Parathyroid adenoma (tissue), 2 donors: ENCODE measurements at regions not wholly inside any gene's neighbourhood (a gene's known extent, or its start where the extent isn't known, plus 50 kb on each side); places are given as distances from the start of the nearest gene placed in this dataset.

ENCODE experiments used
- H2AFZ ChIP-seq: fragments of 300-600 bp; sonication (generic); one replicate; pipeline ENCODE4 v1.7.0; 2017; ENCODE audit warnings: antibody characterized with exemption, mild to moderate bottlenecking
- H3K27ac ChIP-seq: fragments of 300-600 bp; sonication (generic); one replicate; pipeline ENCODE4 v1.7.0; 2017
- H3K27me3 ChIP-seq: fragments of 300-600 bp; sonication (generic); one replicate; pipeline ENCODE4 v1.7.0; 2017; ENCODE audit warnings: low read length; ENCODE audit not compliant: control insufficient read depth, insufficient read depth
- H3K36me3 ChIP-seq: fragments of 300-600 bp; sonication (generic); one replicate; pipeline ENCODE4 v1.7.0; 2017; ENCODE audit warnings: low read length; ENCODE audit not compliant: control insufficient read depth, insufficient read depth
- H3K4me1 ChIP-seq: fragments of 300-600 bp; sonication (generic); one replicate; pipeline ENCODE4 v1.7.0; 2017; ENCODE audit warnings: control low read depth
- H3K4me2 ChIP-seq: fragments of 300-600 bp; sonication (generic); one replicate; pipeline ENCODE4 v1.7.0; 2017; ENCODE audit warnings: low read length
- H3K4me3 ChIP-seq: fragments of 300-600 bp; sonication (generic); one replicate; pipeline ENCODE4 v1.7.0; 2017; ENCODE audit warnings: low read depth, low read length
- H3K79me2 ChIP-seq: fragments of 300-600 bp; sonication (generic); one replicate; pipeline ENCODE4 v1.7.0; 2017; ENCODE audit warnings: control low read depth
- H3K9ac ChIP-seq: fragments of 300-600 bp; sonication (generic); one replicate; pipeline ENCODE4 v1.7.0; 2017; ENCODE audit warnings: mild to moderate bottlenecking
- H3K9me3 ChIP-seq: fragments of 300-600 bp; sonication (generic); one replicate; pipeline ENCODE4 v1.7.0; 2017; ENCODE audit warnings: low read length; ENCODE audit not compliant: control insufficient read depth
- TF ChIP-seq, protein P1 (sequence below): fragments of 300-600 bp; sonication (generic); IDR thresholded peaks from one replicate; pipeline ENCODE4 v1.7.0; 2017; ENCODE audit warnings: antibody characterized with exemption, mild to moderate bottlenecking
- donor health status: primary hyperparathyroidism.

GRCh38 chr4:158051401-158052235 lies 121.2 kb downstream of the GASK1B start:
- H3K27ac ChIP-seq, result no peak overlapping the region
- no peaks in the 10 kb centered on the region for H3K79me2 ChIP-seq
- no peaks in the 10 kb centered on the region for H3K36me3 ChIP-seq
- H3K27me3 ChIP-seq, result no peaks in the 10 kb centered on the region
- H3K4me3 ChIP-seq, result no peak overlapping the region
- no peak overlapping the region for H3K4me2 ChIP-seq
- no peak overlapping the region for H3K9ac ChIP-seq
- TF ChIP-seq, protein P1, sequence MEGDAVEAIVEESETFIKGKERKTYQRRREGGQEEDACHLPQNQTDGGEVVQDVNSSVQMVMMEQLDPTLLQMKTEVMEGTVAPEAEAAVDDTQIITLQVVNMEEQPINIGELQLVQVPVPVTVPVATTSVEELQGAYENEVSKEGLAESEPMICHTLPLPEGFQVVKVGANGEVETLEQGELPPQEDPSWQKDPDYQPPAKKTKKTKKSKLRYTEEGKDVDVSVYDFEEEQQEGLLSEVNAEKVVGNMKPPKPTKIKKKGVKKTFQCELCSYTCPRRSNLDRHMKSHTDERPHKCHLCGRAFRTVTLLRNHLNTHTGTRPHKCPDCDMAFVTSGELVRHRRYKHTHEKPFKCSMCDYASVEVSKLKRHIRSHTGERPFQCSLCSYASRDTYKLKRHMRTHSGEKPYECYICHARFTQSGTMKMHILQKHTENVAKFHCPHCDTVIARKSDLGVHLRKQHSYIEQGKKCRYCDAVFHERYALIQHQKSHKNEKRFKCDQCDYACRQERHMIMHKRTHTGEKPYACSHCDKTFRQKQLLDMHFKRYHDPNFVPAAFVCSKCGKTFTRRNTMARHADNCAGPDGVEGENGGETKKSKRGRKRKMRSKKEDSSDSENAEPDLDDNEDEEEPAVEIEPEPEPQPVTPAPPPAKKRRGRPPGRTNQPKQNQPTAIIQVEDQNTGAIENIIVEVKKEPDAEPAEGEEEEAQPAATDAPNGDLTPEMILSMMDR, result no peak
- no peaks in the 10 kb centered on the region for H3K4me1 ChIP-seq
- H3K9me3 ChIP-seq, result no peaks in the 10 kb centered on the region
- no peak overlapping the region for H2AFZ ChIP-seq

GRCh38 chr4:158050942-158051341 lies 121.9 kb downstream of the GASK1B start:
- no peak overlapping the region for H3K9ac ChIP-seq
- TF ChIP-seq, protein P1, result no peak
- H3K27ac ChIP-seq, result no peak overlapping the region
- H3K27me3 ChIP-seq, result no peaks in the 10 kb centered on the region
- no peaks in the 10 kb centered on the region for H3K9me3 ChIP-seq
- no peaks in the 10 kb centered on the region for H3K36me3 ChIP-seq
- no peaks in the 10 kb centered on the region for H3K79me2 ChIP-seq
- no peak overlapping the region for H2AFZ ChIP-seq
- H3K4me3 ChIP-seq, result no peak overlapping the region
- no peaks in the 10 kb centered on the region for H3K4me1 ChIP-seq
- no peak overlapping the region for H3K4me2 ChIP-seq

GRCh38 chr4:158046345-158046744 lies 126.5 kb downstream of the GASK1B start:
- Histone ChIP-seq H3K27ac (no peak overlapping the region), H3K4me1 (no peaks in the 10 kb centered on the region), H3K36me3 (no peaks in the 10 kb centered on the region), H3K9ac (no peak overlapping the region), H3K4me2 (no peak overlapping the region), H3K27me3 (no peaks in the 10 kb centered on the region), H3K9me3 (no peaks in the 10 kb centered on the region), H3K4me3 (no peak overlapping the region), H3K79me2 (no peaks in the 10 kb centered on the region), H2AFZ (no peak overlapping the region)
- TF ChIP-seq, protein P1, result no peak

- Histone ChIP-seq H3K27ac (no peak overlapping the region), H3K9me3 (no peaks in the 10 kb centered on the region), H3K27me3 (no peaks in the 10 kb centered on the region), H3K36me3 (no peaks in the 10 kb centered on the region), H3K9ac (no peak overlapping the region), H3K4me1 (no peaks in the 10 kb centered on the region), H3K79me2 (no peaks in the 10 kb centered on the region), H3K4me2 (no peak overlapping the region), H2AFZ (no peak overlapping the region), H3K4me3 (no peak overlapping the region)
- TF ChIP-seq, protein P1, result no peak
These were observed 128.7 kb downstream of the GASK1B start for GRCh38 chr4:158043971-158044618.
